AG08395 (cell line): ENCODE measurements at regions not wholly inside any gene's neighbourhood (a gene's known extent, or its start where the extent isn't known, plus 50 kb on each side); places are given as distances from the start of the nearest gene placed in this dataset.
A peak's percentile ranks its signal among the peaks of the same experiment; 100 is the strongest.
"Not testable (repeated sequence)": the region's sequence is repeated elsewhere in the genome, so short reads cannot be mapped to it uniquely, and the experiment has no call there.

Experiments used
- DNase-seq: peaks from one replicate; pipeline ENCODE4 v3.0.0; 2012; ENCODE audit warnings: mixed read lengths, low spot score

GRCh38 chr10:3264161-3264761 is 91.7 kb upstream of the PITRM1 start:
- no peak for DNase-seq

GRCh38 chr10:3263747-3264146 is 91.2 kb upstream of the PITRM1 start:
- DNase-seq, result no peak

- DNase-seq, result no peak
These were observed 90.5 kb upstream of the PITRM1 start for GRCh38 chr10:3263082-3263481.

GRCh38 chr10:3261921-3262320 is 89.3 kb upstream of the PITRM1 start:
- no peak for DNase-seq

GRCh38 chr10:3260066-3260834 is 87.7 kb upstream of the PITRM1 start:
- DNase-seq, result no peak

GRCh38 chr10:3259499-3259898 is 86.9 kb upstream of the PITRM1 start:
- no peak for DNase-seq

DNA sequence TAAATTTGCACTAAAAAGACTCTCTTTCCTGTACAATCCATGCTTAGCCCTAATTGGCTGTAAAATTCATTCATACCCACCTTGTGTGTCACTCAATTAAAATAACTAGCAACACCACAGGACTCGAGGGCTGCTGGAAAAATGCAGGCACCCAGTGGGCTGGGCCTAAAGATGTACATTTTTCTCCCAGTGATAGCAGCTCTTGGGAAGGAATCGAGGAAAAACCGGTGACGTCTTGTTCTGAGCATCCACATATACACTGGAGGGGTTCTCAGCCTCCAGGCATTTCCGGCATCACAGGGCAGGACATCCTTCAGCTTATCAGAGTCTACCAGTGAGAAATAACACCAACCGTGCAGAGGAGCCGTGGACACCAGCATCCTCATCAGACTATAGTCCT is 85.8 kb upstream of the PITRM1 start:
- no peak for DNase-seq

GRCh38 chr10:3255616-3256015 is 83.0 kb upstream of the PITRM1 start:
- DNase-seq, result no peak

DNA sequence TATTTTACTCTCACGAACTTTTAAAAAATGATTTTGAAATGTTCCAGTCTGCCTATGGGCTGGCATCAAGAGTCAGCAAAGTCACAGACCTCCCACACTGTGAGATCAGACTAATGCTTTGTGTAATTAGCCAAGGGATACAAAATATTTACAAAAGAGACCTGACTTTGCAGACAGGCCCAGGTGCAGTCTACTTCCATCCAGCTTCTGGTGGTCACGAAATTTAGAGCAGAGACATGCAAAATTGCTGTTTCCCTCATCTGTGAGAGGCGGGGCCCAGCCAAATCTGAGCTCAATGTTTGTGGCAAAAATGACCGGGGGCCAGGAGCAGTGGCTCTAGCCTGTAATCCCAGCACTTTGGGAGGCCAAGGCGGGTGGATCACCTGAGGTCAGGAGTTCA is 82.5 kb upstream of the PITRM1 start:
- peak; percentile 13 for DNase-seq

GRCh38 chr10:3253974-3254373 is 81.4 kb upstream of the PITRM1 start:
- not testable (repeated sequence) for DNase-seq

GRCh38 chr10:3251172-3251571 is 78.6 kb upstream of the PITRM1 start:
- DNase-seq, result no peak

DNA sequence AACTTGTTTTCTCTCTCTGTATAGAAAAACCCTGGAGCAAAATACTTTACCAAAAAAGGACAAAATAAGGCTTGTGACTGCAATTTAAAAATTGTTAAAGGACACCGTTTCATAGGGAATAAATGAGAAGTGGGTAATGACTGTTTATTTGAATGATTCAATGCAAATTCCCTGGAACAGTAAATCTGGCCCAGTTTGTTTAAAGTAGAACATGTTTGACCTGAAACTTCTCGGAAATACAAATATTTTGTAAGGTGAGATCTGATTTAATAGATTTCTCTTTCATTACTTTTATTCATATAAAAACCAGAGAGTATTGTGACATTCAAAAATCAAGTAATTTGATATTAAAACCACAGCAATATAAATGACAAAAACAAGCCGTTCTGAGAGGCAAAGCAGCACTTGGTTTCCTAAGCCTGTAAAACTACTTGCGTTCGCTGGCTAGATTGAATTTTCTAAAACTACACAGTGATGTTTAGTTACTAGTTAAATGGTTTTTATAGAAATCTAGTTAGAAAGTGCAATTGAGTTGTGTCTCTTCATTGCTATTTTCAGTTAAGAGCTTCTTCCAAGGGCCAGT is 76.8 kb upstream of the PITRM1 start:
- no peak for DNase-seq

GRCh38 chr10:3248526-3249306 is 76.1 kb upstream of the PITRM1 start:
- DNase-seq, result peak; percentile 92

- no peak for DNase-seq
These were observed 72.8 kb upstream of the PITRM1 start for GRCh38 chr10:3245395-3245794.

DNA sequence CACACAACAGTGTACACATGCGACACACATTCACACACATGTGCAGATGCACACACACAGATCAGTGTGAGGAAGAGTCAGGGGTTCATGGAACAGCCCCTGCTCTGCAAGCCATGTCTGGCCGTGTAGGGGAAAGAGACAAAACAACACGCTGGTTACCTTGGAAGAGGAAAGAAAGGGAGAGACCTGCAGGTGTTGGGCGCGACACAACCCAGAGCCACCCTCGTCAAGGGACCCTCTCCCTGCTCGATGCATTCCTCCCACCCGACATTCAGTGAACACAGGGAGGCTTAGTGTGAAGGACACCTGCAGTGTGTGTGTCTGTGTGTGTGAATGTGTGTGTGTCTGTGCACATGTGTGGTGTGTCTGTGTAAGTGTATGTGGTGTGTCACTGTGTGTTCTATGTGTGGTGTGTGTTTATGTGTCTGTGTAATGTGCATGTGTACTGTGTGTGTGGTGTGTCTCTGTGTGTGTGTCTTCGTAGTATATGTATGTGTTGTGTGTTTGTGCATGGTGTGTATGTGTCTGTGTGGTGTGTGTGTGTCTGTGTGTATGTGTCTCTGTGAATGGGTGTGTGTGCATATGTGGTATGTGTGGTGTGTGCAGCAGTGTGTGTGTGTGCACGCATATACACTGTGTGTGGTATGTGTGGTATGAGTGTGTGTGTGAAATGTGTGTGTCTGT is 69.5 kb upstream of the PITRM1 start:
- no peak for DNase-seq

- DNase-seq, result no peak
These were observed 68.8 kb upstream of the PITRM1 start for GRCh38 chr10:3241274-3241921.

- DNase-seq, result no peak
These were observed 67.6 kb upstream of the PITRM1 start for GRCh38 chr10:3239920-3240894.

GRCh38 chr10:3239066-3239919 is 66.7 kb upstream of the PITRM1 start:
- peak; percentile 67 for DNase-seq

- DNase-seq, result no peak
These were observed 65.7 kb upstream of the PITRM1 start for GRCh38 chr10:3238115-3238871.
